Ovary (tissue), 3 donors: ENCODE measurements at regions not wholly inside any gene's neighbourhood (a gene's known extent, or its start where the extent isn't known, plus 50 kb on each side); places are given as distances from the start of the nearest gene placed in this dataset.

Experiments used
- EP300 ChIP-seq: sonication (generic); formaldehyde crosslinking; IDR thresholded peaks from one replicate; pipeline ENCODE4 v1.6.1; 2017; ENCODE audit warnings: antibody characterized with exemption
- POLR2A ChIP-seq: fragments of 450-650 bp; IDR thresholded peaks from one replicate; pipeline ENCODE4 v1.6.1; 2017; ENCODE audit warnings: antibody characterized with exemption, mild to moderate bottlenecking, moderate library complexity
- TF ChIP-seq, protein P1 (sequence below), 3 donors: fragments of 450-650 bp in 2 of 3; fragments of 200-600 bp in 1 of 3; IDR thresholded peaks; one replicate each; pipeline versions ENCODE4 v1.5.1 to v1.8.0; 2016 to 2022; ENCODE audit warnings: antibody characterized with exemption in 3 of 3, mild to moderate bottlenecking in 1 of 3
- donor health status: DM: no; HTN: no; CAD: no.

- TF ChIP-seq, protein P1, sequence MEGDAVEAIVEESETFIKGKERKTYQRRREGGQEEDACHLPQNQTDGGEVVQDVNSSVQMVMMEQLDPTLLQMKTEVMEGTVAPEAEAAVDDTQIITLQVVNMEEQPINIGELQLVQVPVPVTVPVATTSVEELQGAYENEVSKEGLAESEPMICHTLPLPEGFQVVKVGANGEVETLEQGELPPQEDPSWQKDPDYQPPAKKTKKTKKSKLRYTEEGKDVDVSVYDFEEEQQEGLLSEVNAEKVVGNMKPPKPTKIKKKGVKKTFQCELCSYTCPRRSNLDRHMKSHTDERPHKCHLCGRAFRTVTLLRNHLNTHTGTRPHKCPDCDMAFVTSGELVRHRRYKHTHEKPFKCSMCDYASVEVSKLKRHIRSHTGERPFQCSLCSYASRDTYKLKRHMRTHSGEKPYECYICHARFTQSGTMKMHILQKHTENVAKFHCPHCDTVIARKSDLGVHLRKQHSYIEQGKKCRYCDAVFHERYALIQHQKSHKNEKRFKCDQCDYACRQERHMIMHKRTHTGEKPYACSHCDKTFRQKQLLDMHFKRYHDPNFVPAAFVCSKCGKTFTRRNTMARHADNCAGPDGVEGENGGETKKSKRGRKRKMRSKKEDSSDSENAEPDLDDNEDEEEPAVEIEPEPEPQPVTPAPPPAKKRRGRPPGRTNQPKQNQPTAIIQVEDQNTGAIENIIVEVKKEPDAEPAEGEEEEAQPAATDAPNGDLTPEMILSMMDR (IDR thresholded peaks at IDR 0.05) = no peak
- TF ChIP-seq POLR2A = no peak
- no peak for TF ChIP-seq EP300
These were observed 124.3 kb downstream of the DICER1 start for GRCh38 chr14:95033031-95033430.
